NCI-H1436 (cell line): ENCODE measurements at regions not wholly inside any gene's neighbourhood (a gene's known extent, or its start where the extent isn't known, plus 50 kb on each side); places are given as distances from the start of the nearest gene placed in this dataset.
A peak's percentile ranks its signal among the peaks of the same experiment; 100 is the strongest.
"Not testable (repeated sequence)": the region's sequence is repeated elsewhere in the genome, so short reads cannot be mapped to it uniquely, and the experiment has no call there.

Source experiments
- DNase-seq: peaks from one replicate; lab custom pipeline; 2025; lab: John Stamatoyannopoulos, UW

DNA sequence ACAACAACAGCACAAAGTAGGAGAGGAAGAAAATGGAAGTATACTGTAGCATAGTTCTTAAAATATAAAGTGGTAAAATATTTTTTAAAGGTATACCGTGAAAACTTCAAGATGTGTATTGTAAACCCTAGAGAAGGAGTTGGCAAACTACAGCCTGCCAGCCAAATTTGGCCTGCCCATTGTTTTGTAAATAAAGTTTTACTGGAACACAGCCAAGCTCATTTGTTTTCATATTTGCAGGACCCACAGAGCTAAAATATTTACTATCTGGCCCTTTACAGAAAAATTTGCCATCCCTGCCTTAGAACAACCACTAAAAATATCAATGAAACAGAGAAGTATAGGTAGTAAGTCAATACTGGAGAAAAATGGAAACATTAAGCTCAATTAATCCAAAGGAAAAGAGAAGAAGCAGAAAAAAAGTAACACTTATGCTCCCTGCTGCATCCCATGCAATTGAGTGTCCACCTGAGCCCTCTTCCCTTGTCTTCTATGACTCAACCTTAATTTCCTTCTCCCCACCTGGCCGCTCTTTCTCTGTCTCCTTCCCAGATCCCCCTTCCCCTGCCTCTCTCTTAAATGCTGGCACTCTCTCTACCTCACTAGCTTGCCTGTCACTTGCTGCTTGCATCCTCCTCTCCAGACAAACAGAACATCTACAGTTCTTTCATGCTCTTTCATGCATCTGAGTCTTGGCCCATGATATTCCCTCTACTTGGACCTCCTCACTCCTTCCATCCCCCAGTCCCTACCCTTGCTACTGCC is 50.6 kb upstream of the FER start:
- no peak for DNase-seq

DNA sequence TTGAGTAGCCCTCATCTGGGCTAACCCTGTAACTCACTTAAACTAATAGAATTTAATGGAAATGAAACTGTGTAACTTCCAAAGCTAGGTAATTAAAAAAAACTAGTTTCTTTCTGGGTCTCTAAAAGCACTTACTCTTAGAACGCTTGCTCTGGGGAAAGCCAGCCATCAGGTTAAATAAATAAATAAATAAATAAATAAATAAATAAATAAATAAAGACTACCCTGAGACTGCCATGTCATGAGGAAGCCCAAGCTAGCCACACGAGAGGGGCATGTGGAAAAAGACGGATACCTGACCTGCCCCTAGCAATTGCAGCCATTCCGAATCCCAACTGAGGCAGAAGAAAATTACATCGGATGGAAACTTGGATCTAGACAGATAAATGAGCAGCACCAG is 51.3 kb upstream of the FER start:
- DNase-seq, result no peak

DNA sequence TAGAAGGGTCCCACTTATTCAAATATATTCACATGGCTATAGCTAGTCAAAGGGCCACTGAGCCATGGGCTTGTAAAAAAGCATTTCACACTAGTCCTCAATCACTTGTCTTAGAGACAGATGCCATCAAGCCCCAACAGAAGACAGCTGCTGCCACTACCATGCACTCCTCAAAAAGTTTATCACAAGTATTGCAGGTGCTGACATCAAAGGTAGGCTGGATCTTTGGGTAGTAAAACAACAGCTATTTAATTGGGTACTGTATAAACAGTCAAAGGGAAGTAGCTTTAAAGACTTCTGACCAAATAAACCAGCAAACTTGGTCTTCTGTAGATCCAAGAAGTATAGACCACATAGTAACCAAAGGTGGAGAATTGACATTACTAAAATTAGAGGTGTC is 59.2 kb upstream of the FER start:
- no peak for DNase-seq

DNA sequence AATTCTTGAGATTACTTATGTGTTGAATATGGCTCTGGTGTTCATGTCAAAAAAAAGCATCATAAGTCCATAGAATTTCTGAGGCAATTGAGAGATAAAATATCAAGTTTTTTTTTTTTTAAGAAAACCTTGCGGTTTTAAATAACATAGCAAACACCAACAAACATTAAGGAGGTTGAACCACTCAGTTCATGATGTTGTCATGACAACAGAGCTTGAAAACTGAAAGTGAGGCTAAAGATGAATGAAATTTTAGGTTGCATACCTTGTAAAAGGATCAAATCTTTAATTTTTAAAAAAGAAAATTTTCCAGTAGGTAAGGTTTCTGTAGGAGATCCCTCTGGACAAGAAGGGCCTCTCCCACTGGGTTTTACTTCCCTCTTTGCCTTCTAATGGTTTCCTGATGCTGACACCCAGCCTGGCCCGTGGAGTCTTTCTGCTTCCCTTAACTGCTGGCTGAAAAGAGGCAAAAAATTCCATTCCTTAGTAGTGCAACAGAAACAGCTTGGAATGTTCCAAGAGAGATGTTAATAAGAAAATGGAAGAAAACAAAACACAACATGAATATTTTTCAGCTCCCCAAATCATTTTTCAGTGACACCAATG is 60.0 kb upstream of the FER start:
- DNase-seq, result no peak

DNA sequence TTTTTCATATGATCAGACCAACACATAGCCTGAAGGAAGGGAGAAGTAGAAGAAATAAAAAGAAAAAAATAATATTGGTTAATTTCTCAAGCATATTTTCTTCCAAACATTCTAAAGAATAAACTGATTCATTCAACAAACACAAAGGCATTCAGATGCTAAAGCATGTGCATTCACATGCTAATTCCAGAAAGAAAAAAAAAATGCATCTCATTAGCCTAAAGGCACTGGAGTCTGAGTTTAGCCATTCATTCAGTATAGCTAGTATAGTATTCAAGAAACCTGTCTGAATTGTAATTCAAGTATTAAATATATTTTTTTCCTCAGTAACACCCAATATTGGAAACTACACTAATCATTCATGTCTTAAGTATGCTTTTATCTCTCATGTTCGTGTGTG is 61.0 kb upstream of the FER start:
- no peak for DNase-seq

DNA sequence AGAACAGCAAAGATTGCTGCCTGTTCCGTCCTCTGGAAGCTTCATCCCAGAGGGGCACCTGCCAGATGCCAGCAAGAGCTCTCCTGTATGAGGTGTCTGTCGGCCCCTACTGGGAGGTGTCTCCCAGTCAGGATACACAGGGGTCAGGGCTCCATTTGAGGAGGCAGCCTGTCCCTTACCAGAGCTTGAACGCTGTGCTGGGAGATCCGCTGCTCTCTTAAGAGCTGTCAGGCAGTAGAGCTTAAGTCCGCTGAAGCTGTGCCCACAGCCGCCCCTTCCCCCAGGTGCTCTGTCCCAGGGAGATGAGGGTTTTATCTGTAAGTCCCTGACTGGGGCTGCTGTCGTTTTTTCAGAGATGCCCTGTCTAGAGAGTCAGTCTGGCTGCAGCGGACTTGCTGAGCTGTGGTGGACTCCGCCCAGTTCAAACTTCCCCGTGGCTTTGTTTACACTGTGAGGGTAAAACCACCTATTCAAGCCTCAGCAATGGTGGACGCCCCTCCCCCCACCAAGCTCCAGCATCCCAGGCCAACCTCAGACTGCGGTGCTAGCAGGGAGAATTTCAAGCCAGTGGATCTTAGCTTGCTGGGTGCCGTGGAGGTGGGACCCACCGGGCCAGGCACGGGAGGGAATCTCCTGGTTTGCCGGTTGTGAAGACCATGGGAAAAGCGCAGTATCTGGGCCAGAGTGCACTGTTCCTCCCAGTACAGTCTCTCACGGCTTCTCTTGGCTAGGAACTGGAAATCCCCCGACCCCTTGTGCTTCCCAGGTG is 62.1 kb upstream of the FER start:
- not testable (repeated sequence) for DNase-seq

DNA sequence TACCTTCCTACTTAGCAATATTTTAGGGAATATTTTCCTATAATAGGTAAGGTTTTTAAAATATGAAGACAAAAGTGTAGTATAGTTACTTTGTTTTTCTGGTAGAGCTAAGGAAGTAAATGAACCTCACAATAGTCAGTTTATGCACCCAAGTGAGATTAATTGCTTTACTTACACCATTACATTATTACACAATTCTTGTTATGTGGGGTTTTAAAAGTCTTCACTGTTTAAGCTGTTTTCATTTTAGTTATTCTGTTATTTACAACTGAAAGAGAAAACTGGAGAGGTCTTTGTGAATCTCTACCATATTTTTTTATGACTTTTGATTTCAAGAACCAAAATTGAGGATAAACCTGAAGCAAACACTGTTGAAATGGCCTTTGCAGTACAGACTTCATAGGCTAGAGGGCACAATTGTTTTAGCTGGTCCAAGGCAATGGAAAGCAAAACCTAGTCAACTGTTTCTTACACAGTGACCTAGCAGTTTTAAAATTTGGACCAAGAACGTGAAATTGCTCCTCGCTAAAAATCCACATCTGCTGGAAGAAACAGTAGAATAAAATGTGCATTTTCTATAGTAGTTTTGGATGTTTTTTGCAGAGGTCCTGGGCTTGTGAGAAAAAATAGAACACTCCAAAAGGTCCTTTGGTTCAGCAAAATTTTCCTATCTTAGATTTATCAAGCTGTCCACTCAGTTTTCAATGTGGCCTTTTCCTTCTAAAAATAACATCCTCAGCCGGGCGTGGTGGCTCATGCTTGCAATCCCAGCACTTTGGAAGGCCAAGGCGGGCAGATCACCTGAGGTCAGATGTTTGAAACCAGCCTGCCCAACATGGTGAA is 66.4 kb upstream of the FER start:
- DNase-seq, result no peak

DNA sequence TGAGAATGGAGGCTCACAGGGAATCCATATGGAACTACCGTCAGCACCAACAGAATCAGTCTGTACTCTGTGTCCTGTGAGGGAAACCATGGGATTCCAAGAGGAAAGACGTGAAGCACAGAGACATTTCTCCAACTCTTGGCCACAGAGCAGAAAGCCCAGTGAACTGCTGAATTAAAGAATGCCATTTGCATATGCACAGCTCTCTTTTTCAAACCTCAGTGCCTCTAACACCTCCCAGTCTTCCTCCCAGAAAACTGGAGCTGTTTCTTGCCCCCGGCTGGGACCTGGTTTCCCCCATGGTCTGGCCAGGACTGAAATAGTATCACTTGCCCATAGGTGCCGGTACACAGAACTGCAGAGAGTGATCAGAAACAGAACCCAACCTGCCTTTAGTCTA is 69.6 kb upstream of the FER start:
- no peak for DNase-seq

DNA sequence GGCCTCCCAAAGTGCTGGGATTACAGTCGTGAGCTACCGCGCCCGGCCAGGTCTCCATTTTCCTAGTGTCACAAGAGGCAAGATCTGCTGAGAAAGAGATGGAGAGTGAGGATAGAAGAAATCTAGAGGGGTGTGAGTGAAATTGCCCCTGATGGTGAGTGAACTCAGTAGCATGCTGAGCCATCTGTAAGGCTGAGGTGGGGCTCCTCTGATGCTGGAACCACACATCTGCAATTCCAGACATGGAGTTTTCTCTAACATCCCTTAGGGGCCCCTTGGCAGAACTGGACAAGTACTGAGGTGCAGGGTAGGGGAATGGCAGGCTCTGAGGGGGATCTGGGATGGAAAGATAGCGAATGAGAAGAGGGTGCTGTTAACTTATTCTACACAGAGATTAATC is 72.0 kb upstream of the FER start:
- no peak for DNase-seq

DNA sequence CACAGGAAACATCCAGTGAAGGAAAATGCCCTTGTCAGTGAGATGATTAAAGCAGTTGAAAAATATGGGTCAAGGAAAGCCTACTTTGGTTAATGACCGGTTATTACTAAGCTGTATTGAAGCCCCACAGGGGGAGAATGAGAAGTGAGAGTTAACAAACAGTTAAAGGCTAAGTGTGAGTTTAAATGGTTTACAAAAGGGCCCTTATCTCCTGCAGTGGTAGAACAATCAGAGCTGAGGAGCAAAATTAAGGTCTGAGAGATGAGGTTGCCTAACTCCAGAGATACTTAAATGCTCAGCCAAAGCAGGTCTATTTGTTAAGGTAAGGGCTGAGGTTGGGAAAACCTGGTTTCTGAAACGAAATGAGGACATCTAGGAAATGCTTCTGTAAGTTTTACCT is 75.1 kb upstream of the FER start:
- DNase-seq, result no peak

DNA sequence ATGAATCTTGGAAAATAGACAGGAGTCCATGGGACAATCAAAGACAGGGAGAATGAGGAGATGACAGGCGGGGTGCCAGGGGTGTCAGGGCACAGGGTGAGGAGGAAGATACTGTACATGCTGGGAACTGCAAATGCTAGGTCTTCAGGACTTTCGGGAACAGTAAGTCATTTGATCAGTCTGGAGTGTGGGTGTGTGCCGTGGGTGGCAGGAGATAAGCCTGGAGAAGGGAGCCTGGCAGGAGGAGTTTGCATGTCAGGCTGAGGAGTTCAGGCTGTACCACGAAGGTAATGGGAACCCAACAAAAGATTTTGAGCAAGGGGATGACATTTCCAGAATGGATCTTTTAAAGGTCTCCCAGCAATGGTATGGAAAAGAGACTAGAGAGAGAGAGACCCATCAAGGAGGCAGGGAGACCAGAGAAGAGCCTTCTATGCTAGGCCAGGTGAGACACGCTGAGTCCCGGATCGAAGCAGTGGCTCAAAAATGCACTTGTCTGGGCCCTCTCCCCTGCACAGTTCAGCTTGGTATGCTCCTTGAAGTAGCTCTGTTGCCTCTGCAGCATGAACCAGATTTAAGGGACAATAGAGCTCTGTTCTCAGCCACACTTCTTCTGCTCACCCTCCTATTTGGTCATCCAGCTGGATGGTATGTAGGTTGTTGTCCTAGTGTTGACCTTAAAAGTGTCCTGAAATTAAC is 77.0 kb upstream of the FER start:
- no peak for DNase-seq

DNA sequence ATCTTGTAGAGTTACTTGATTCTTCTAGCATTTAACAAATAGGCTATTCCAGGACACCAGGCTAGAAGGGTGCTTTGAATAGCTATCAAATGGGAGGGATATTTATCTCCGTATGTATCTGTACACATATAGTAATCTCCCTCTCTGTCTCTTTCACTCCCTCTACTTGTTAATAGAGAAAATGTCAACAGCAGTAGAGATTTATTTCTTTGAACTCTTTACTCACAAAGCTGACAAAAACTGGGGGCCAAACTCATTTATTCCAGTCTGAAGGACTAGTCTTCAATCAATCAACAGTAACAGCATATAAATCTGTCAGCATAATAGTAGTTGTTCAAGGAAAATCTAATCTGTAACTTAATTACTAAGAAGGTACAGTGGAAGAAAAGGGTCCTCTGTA is 78.2 kb upstream of the FER start:
- no peak for DNase-seq

DNA sequence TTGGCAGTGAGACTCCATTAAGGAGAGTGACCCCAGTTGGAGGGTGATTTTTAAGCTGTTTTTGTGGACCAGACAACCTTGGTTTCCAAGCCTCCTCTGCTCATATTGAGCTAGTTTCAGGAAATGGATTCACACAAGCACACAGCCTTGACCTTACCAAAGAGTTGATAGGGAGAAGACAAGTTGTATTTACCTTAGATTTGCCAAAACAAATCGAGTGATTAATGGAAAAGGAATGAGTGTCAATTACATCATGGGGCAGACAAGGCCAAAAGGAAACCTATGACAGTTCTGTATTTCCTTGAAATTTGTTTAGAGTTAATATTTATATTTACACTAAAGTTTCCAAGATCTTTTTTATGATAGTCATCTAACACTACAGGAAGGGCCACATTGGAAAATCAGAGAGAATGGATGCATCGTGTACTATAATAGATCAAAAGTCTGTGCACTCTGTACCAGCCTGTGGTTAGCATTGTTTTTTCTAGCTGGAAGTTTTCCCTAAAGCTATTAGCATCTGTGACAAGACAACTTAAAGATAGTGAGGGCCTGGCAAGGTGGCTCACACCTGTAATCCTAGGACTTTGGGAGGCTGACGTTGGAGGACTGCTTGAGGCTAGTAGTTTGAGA is 86.0 kb upstream of the FER start:
- no peak for DNase-seq

DNA sequence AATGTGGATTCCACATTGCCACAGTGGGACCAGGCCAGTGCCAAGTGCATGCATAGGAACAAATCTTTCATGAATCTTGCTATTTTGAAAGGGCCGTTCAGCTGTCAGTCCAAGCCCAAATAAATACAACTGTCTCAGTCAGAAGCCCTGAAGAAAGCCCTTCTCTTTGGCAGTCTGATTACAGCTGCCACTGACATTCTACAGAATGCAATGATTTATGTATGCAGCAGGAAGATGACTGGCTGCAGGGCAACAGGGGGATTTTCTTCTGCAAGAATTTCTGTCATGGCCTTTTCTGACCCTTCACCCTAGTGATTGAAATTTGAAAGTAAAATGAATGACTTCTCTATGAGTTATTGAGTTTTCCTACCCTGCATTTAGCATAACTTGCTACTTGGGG is 86.7 kb upstream of the FER start:
- DNase-seq, result no peak

DNA sequence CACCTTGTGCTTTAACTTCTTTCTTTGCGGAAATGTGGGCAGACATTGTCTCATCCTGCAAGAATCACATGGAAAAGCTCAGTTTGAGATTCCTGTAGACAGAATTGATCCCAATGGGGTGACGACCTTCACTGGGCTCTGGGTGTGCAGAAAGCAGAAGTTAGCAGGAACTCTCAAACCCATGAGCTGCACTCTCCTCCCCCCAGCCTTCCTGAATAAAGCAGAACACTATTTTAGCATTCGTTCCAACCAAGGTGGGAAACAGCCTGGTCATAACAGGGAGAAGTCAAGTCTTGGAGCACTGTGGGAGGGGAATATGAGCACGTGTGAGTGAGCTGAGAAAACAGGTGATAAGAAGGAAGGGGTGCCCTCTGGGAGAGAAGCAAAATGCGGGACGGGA is 87.4 kb upstream of the FER start:
- no peak for DNase-seq

DNA sequence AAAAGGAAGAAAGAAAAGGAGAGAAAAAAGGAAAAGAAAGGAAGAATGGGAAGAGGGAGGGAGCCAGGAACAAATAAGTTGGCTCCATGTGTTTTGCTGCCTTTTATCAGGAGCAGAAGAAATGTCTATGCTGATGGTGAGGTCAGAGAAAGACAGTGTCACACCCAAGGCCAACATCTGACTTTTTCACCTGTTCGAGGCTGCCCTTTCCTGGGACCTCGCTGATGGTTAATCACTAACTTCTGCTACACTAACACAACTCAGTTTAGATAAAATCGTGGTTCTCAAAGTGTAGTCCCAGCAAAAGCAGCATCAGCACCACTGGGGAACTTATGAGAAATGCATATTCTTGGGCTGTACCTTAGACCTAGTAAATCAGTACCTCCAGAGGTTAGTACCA is 88.2 kb upstream of the FER start:
- no peak for DNase-seq

DNA sequence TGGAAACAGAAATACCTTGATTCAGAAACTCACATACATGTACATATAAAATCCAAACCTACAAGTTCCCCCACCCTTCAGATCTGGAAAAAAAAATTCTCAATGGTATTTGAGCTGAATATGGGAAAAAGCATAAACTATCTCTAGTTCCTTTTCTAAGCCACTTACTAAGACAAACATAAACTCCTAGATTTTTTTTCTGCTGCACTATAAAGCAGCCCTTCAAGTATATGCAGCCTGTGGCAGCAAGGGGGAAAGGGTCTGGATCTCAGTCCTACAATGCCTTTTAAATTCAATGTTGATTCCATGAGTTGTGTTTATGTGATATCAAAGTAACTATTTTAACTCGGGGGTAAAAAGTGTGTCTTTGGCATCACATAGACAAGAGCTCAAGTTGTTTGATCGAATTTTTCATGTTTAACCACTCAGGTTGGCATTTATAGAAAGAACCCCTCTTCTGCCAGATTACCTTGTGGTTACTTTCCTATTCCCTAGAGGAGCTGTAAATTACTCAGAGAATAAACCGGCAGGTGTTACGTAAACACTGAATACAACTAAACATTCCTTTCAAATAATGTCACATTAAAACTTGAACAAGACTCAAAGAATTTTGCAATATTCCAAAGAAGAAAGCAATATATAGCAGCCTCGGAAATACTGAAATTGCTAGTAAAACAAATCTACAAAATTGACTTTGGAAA is 91.8 kb upstream of the FER start:
- DNase-seq, result peak; percentile 46

DNA sequence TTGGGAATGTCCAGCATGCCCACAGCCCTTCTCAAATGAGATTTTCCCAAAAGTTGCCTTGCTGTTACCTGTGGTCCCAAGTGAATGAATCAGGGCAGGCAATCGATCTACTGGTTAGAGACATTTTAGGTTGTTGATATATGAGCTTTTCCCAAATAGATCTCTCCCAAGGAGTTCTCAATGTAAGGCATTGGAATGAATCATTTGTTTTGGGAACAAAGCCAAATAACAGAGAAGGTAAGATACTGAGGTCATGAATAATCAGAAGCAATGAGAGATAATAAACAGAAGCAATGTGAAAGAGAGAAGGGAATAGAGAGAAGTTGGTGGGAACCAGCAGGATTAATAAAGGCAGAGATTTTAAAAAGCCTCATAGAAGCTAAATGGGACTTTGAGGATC is 93.6 kb upstream of the FER start:
- DNase-seq, result no peak

DNA sequence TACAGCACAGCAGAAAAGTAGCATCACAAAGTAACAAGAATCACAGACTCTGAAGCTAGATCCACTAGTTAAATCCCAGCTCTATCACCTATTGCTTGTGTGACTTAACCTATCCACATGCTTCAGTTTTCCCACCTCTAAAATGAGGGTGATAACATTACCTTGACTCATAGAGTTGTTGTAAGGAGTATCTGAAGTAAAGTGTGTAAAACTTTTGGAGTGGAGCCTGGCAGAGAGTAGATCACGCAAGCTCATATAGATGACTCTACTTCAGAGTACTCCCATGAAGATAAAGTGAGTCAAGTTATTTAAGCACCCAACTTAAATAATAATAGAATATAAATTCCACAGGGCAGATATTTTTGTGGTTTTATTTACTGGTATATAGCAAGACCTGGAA is 94.5 kb upstream of the FER start:
- no peak for DNase-seq

DNA sequence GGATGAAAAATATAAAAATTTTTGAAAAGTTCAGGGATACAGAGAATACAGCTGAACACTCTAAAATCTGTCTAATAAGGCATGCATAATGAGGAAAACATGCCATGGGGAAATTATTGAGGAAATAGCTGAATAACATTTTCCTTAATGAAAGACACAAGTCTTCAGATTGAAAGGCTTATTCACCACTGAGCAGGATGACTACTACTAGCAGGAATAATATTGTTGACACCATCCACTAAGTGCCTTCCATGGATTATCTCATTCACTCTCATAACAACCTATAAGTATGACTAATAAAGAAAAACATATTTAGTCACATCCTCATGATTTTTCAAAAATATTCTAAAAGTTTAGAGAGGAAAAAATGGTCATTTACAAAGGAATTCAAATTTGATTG is 96.7 kb upstream of the FER start:
- DNase-seq, result no peak

DNA sequence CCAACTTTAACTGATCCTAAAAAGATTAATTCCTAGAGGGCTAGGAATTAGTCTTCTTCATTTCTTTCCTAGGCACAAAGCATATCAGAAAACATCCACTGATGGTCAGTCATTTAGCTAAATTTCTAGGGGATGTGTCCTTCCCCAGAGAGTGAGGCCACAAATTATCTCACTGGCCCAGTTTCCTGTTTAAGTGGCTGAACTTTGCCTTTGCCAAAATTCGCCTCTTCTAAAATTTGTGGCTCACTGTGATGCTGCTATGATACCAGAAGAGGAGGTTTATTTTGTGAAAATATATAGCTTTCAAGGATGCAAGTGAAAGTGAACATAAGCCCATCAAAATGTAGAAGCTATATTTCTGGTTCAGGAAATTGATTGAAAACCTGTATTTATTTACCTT is 98.1 kb upstream of the FER start:
- DNase-seq, result no peak
